ENCODE measurements at regions not wholly inside any gene's neighbourhood (a gene's known extent, or its start where the extent isn't known, plus 50 kb on each side); places are given as distances from the start of the nearest gene placed in this dataset.

- Histone ChIP-seq H3K36me3 (ENCODE audit: low read depth) (0 out of 2 replicates have a peak, but pooled peaks cover 4% of the 10 kb centered on the region), H4K20me1 (ENCODE audit: insufficient read depth) (no peaks in the 10 kb centered on the region), H3K4me3 (peak overlapping the region; percentile 60), H3K4me1 (ENCODE audit: insufficient read depth) (peaks cover 37% of the 10 kb centered on the region), H3K9me3 (ENCODE audit: low read depth) (no peaks in the 10 kb centered on the region), H3K9me2 (ENCODE audit: insufficient read depth) (no peaks in the 10 kb centered on the region), H3K9ac (peak overlapping the region; percentile 88), H2AFZ (0 out of 2 replicates have a peak overlapping the region, but pooled peaks have one; percentile 11), H3K79me2 (ENCODE audit: insufficient read depth) (peaks cover 24% of the 10 kb centered on the region; the same call in 1 of the 2 replicates), H3F3A (ENCODE audit: insufficient read depth) (peaks cover 42% of the 10 kb centered on the region), H3K27me3 (replicated peaks; ENCODE audit: insufficient read depth) (no peaks in the 10 kb centered on the region), H3K4me2 (ENCODE audit: unreplicated experiment) (peak overlapping the region; percentile 88), H3K27ac (peak overlapping the region; percentile 100)
- in situ Hi-C loops (cut with MboI) = no loop called here
- 24 to 28% methylated on average over 9 of the region's 9 CpGs for WGBS, 2 experiments (ENCODE audit: low coverage in 1 of 2, low lambda C conversion rate in 2 of 2, missing lambda C conversion rate in 2 of 2)
- no peak for TF ChIP-seq EZH2 (IDR thresholded peaks at IDR 0.05; ENCODE audit: insufficient read depth, poor library complexity, severe bottlenecking)
- no peak for TF ChIP-seq EZH2phosphoT487 (IDR thresholded peaks at IDR 0.05; ENCODE audit: insufficient read depth, low read depth)
- DNase-seq = peak; percentile 89
Measured at GRCh38 chr2:207239754-207240494, 74.2 kb upstream of the KLF7 start.

GRCh38 chr2:207240649-207241048, 74.9 kb upstream of the KLF7 start:
- H3K4me2 ChIP-seq (ENCODE audit: unreplicated experiment) = peak overlapping the region; percentile 88
- no peak overlapping the region for H2AFZ ChIP-seq

DNA sequence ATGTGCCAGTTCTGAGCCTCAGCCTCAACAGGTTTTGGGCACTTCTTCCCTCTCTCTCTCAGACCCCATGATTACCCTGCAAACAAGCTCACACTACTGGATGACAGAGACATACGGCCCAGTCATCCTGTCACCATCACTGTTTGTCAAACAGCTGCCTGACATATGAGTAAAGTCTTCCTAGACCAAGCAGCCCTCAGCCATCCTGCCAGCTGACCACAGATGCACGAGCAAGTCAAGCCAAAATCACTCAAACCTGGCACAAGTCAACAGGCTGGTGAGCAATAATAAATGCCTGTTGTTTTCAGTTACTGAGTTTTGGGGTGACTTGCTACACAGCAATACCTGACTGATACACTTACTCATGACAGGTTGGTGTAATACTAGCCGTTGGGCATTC, 75.5 kb upstream of the KLF7 start:
- Histone ChIP-seq H3K9ac (no peak overlapping the region; the same call in 1 of the 2 replicates), H3K79me2 (ENCODE audit: insufficient read depth) (peaks cover 24% of the 10 kb centered on the region; the same call in 1 of the 2 replicates), H3K4me3 (no peak overlapping the region), H3K27me3 (replicated peaks; ENCODE audit: insufficient read depth) (no peaks in the 10 kb centered on the region), H3K4me1 (ENCODE audit: insufficient read depth) (peaks cover 37% of the 10 kb centered on the region), H3K27ac (peak overlapping the region; percentile 100), H2AFZ (no peak overlapping the region), H4K20me1 (ENCODE audit: insufficient read depth) (no peaks in the 10 kb centered on the region), H3K36me3 (ENCODE audit: low read depth) (no peaks in the 10 kb centered on the region), H3F3A (ENCODE audit: insufficient read depth) (peaks cover 42% of the 10 kb centered on the region), H3K9me3 (ENCODE audit: low read depth) (no peaks in the 10 kb centered on the region), H3K9me2 (ENCODE audit: insufficient read depth) (no peaks in the 10 kb centered on the region), H3K4me2 (ENCODE audit: unreplicated experiment) (peak overlapping the region; percentile 88)
- TF ChIP-seq EZH2 (IDR thresholded peaks at IDR 0.05; ENCODE audit: insufficient read depth, poor library complexity, severe bottlenecking) (no peak), EZH2phosphoT487 (IDR thresholded peaks at IDR 0.05; ENCODE audit: insufficient read depth, low read depth) (no peak)
- 18 to 21% methylated on average over 3 of the region's 3 CpGs for WGBS, 2 experiments (ENCODE audit: low coverage in 1 of 2, low lambda C conversion rate in 2 of 2, missing lambda C conversion rate in 2 of 2)
- peak; percentile 40 for DNase-seq
- in situ Hi-C loops (cut with MboI) = no loop called here

More at GRCh38 chr2:207240649-207241048, 74.9 kb upstream of the KLF7 start:
- no peaks in the 10 kb centered on the region for H4K20me1 ChIP-seq (ENCODE audit: insufficient read depth)
- no peaks in the 10 kb centered on the region for H3K9me2 ChIP-seq (ENCODE audit: insufficient read depth)
- peaks cover 42% of the 10 kb centered on the region for H3F3A ChIP-seq (ENCODE audit: insufficient read depth)
- H3K27me3 ChIP-seq (replicated peaks; ENCODE audit: insufficient read depth) = no peaks in the 10 kb centered on the region
- DNase-seq = no peak
- no peak for TF ChIP-seq EZH2phosphoT487 (IDR thresholded peaks at IDR 0.05; ENCODE audit: insufficient read depth, low read depth)
- no peak for TF ChIP-seq EZH2 (IDR thresholded peaks at IDR 0.05; ENCODE audit: insufficient read depth, poor library complexity, severe bottlenecking)
- H3K9ac ChIP-seq = peak overlapping the region; percentile 88
- in situ Hi-C loops (cut with MboI) = no loop called here
- no peaks in the 10 kb centered on the region for H3K36me3 ChIP-seq (ENCODE audit: low read depth)
- H3K9me3 ChIP-seq (ENCODE audit: low read depth) = no peaks in the 10 kb centered on the region
- H3K27ac ChIP-seq = peak overlapping the region; percentile 100
- 88 to 93% methylated on average over 1 of the region's 1 CpG for WGBS, 2 experiments (ENCODE audit: low coverage in 1 of 2, low lambda C conversion rate in 2 of 2, missing lambda C conversion rate in 2 of 2)
- H3K79me2 ChIP-seq (ENCODE audit: insufficient read depth) = peaks cover 24% of the 10 kb centered on the region; the same call in 1 of the 2 replicates
- H3K4me3 ChIP-seq = peak overlapping the region; percentile 60
- H3K4me1 ChIP-seq (ENCODE audit: insufficient read depth) = peaks cover 37% of the 10 kb centered on the region

DNA sequence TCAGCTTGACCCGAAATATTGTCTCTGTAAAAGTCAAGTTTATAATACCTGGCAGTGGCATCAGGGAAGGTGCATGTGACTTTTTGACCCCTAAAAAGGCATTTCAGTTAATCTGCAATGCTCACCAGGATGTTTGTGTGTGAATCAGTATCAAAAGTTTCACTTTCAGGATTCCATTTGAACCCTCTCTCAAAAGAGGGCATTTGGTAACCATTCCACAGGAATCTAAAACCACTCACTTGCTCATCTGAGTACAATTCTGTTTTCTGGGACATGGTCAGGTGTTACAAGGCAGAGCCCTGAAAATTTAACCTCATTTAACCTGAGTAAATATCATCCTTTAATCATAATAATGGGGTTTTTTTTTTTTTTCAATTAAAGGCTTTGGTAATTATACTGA, 77.9 kb upstream of the KLF7 start:
- no peak for TF ChIP-seq EZH2 (IDR thresholded peaks at IDR 0.05; ENCODE audit: insufficient read depth, poor library complexity, severe bottlenecking)
- TF ChIP-seq EZH2phosphoT487 (IDR thresholded peaks at IDR 0.05; ENCODE audit: insufficient read depth, low read depth) = no peak
- Histone ChIP-seq H3K27ac (0 out of 2 replicates have a peak overlapping the region, but pooled peaks have one; percentile 14), H3K4me2 (ENCODE audit: unreplicated experiment) (no peak overlapping the region), H3K36me3 (ENCODE audit: low read depth) (no peaks in the 10 kb centered on the region), H3K27me3 (replicated peaks; ENCODE audit: insufficient read depth) (no peaks in the 10 kb centered on the region), H2AFZ (no peak overlapping the region), H3K9me3 (ENCODE audit: low read depth) (no peaks in the 10 kb centered on the region), H3F3A (ENCODE audit: insufficient read depth) (peaks cover 31% of the 10 kb centered on the region), H3K4me3 (no peak overlapping the region), H3K9ac (no peak overlapping the region), H3K79me2 (ENCODE audit: insufficient read depth) (peaks cover 31% of the 10 kb centered on the region; the same call in 1 of the 2 replicates), H4K20me1 (ENCODE audit: insufficient read depth) (no peaks in the 10 kb centered on the region), H3K9me2 (ENCODE audit: insufficient read depth) (no peaks in the 10 kb centered on the region), H3K4me1 (ENCODE audit: insufficient read depth) (peaks cover 37% of the 10 kb centered on the region)
- DNase-seq = peak; percentile 19
- WGBS, 2 experiments (ENCODE audit: low coverage in 1 of 2, low lambda C conversion rate in 2 of 2, missing lambda C conversion rate in 2 of 2) = 100% methylated on average over 1 of the region's 1 CpG
- in situ Hi-C loops (cut with MboI) = no loop called here
